HG03139 (cell line): ENCODE measurements at regions not wholly inside any gene's neighbourhood (a gene's known extent, or its start where the extent isn't known, plus 50 kb on each side); places are given as distances from the start of the nearest gene placed in this dataset.
A peak's percentile ranks its signal among the peaks of the same experiment; 100 is the strongest.
"Not testable (repeated sequence)": the region's sequence is repeated elsewhere in the genome, so short reads cannot be mapped to it uniquely, and the experiment has no call there.

Experiments used
- ATAC-seq: cut with Tn5 transposase; IDR thresholded peaks from one replicate; pipeline ENCODE4 v1.9.1; 2021; ENCODE audit not compliant: unreplicated experiment

DNA sequence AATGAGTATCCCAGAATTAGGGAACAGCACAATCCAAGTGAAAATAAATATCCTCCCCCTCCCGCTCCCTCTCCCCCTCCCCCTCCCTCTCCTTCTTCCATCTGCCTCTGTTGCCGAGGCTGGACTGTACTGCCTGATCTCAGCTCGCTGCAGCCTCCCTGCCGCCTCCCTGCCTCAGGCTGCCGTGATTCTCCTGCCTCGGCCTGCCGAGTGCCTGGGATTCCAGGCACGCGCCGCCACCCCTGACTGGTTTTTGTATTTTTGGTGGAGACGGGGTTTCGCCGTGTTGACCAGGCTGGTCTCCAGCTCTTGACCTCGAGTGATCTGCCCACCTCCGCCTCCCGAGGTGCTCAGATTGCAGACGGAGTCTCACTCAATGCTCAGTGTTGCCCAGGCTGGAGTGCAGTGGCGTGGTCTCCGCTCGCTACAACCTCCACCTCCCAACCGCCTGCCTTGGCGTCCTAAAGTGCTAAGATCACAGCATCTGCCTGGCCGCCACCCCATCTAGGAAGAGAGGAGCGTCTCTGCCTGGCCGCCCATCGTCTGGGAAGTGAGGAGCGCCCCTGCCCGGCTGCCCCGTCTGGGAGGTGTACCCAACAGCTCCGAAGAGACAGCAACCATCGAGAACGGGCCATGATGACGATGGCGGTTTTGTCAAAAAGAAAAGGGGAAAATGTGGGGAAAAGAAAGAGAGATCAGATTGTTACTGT is 178.9 kb upstream of the IPO5 start:
- ATAC-seq = not testable (repeated sequence)

DNA sequence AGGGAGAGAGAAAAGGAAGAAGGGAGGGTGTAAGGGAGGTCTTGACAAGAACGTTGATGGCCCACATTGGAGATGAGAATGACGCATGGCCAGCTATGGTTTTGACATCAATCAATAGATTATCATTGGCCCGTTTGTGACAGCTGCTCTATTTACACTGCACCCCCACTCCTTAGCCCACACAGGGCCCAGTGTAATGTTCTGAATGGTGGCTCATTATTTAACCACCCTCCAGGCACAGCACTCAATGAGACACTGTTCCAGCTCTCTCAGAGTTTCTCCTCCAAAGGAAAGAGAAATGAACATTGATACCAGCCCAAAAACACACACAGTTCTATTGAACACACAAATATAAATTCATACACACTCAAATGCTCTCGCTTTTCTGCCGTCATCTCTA is 173.0 kb upstream of the IPO5 start:
- ATAC-seq = no peak

DNA sequence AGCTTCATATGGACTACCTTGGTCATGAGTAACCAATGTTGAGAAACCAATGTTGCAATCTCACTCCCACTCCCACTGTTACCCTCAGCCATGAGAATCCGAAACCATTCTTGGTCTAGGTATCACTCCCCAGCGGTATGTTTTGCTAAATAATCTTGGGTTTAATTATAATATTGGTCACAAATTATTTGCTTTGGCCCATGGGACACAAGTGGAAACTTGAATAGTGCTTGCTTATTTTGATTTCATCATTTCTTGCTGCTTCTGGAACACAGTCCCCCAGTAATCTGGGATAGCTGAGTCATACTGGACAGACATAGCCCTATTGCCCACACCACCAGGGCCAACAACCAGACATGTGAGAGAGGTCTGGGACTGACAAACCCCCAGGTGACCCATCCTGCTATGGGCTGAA is 171.6 kb upstream of the IPO5 start:
- ATAC-seq = no peak

DNA sequence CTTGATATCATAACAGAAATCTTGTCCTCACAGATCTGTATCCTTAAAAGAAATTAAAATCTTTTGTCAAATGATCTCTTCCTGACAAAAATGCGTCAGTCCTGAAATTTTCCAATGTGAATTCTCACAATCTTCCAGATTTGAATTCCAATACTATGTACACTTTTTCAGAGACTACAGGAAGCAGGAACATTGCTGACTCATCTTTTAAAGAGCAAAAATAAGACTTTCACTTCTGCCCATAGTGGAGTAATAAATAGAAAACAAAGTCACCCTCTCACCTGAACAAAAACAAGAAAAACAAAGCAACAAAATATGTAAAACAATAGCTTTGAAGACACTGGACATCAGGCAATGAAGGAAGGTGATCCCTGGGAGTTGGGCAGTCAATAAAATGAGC is 167.0 kb upstream of the IPO5 start:
- no peak for ATAC-seq

DNA sequence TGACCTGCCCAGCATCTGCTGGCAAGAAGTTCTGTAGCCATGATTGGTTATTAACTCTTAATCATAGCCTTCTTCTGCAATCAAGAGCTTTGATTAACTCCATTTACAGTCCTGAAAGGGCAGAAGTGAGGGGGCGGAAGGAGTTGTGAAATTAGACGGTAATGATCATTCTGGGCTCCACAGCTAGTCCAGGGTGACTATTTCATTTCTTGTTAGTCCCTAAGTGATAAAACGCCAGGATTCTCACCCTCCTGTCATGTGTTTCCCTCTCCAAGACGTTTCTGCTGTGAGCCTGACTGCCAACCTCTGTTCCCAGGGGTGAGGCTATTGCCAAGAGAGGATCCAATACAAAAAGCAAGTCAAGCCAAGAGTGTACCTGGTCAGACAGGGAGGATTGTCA is 155.9 kb upstream of the IPO5 start:
- ATAC-seq = no peak

DNA sequence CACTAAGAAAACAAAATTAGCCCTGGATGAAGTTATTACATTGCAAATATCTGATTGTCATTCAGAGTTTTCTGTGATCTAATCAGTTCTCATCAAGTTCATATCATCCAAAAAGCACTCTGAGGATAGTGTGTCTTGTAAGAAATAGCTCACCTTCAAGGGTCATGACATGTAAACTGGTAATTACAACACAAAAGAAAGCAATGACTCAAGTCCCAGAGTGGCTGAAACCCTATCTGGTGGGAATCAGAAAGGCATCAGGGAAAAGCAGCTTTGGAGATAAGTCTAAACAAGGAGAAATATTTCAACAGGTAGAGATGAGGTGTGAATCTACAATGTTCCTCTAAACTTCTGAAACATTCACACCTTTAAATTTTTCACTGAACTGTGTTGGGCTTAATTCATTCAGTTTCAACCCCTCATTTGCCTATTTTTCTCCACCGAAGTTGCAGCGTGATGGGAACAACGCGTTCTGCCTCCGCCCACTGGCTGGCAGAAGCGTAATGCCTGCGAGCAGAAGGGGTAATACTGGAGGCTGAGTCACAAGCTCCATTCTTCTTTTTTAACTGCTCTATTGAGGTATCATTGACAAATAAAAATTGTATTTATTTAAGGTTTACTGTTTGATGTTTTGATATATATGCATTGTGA is 155.2 kb upstream of the IPO5 start:
- no peak for ATAC-seq

DNA sequence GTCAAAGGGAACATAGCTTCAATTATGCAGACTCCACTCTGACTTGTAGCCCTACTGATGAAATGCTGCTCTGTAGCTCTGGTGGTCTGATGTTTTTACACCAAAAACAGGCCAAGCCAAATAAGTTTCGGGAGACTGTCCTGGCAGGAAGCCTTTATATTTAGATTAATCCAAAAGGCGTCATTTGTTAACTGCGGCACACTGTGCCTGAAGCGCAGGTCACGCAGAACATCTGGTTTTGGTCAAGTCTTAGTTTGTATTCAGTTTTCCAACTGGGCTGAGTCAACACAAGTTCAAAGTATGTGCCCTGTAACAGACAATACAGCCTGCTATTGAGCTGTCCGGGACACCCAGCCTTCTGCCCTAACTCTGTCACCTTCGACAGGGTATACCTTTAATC is 154.6 kb upstream of the IPO5 start:
- no peak for ATAC-seq

DNA sequence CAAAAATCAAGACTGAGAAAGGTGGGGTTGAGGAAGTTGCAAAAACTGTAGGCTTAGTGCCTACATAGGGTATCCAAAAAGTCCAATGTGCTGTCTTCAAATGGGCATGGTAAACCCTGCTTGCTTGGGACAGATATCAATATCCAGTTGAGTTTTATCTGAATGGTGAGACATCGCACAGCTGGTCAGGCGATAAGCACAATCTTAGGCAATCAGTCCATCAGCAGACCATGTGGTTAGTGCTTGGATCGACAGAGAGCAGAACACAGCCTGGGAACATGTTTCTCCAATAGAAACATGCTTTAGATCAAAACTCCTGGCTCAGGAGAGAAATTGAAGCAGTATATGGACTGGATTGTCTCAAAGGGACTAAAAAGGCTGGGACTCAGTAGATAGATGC is 151.3 kb upstream of the IPO5 start:
- ATAC-seq = no peak

DNA sequence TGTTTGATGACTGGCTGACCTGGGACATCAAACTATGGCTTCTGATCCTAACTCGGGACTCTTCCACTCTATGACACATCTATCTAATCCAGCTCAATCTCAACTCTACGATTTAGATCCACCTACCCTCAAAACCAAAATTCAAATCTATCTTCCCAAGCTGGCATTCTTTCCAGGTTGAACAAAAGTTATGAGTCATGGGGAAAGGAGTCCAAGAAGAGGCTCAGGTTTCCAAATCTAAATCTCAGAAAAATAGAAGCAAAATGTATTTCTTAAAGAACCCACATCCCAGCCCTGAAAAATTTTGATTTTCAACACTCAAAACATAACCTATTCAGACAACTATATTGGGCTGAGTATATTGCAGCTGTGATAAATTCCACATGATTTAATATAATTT is 143.9 kb upstream of the IPO5 start:
- no peak for ATAC-seq

DNA sequence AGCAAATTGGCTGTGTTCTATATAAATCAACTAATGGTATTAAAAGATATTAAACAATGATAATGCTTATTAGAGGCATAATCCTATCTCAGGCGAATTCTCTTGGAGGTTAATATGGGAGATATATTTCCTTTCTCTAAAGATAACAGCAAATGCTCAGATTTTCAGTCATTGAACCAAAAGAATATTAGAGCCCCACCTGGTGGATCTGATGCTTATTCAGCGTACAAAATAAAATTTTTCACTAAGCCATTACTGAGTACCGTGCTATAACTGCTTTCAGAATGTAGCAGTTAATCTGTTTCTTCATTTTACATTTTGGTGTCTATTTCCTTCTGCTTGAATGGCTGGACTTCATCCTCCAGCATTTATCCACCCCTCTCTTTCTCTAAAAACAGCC is 143.3 kb upstream of the IPO5 start:
- no peak for ATAC-seq

DNA sequence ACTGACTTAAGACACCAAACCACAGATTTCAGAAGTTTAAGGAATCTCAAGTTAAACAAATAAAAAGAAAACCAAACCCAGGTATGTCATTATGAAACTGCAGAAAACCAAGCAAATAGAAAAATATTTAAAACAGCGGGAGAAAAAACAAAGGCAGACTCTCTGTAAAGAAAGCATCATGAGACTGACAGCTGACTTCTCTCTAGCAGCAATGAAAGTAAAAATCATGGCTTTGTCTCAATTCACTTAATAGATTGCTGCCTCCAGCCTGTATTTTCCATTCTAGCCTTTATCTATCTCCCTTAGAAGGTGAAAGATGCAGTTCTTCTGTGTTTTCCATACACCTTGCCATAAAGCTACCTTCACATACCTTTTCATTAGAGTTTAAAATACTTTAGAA is 131.1 kb upstream of the IPO5 start:
- ATAC-seq = no peak

DNA sequence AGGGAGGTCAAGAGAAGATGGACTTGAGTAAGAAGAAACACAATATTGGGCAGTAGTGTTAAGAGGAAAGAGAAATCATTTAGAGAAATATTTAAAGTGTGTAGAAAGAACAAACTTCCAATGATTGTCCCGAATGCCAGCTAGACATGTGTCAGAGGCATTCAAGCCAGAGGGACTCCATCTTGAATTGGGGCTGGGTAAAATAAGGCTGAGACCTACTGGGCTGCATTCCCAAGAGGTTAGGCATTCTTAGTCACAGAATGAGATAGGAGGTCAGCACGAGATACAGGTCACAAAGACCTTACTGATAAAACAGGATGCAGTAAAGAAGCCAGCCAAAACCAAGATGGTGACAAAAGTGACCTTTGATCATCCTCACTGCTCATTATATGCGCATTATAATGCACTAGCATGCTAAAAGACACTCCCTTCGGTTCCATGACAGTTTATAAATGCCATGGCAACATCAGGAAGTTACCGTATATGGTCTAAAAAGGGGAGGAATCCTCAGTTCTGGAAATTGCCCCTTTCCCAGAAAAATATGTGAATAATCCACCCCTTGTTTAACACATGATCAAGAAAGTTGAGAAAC is 127.0 kb upstream of the IPO5 start:
- no peak for ATAC-seq

DNA sequence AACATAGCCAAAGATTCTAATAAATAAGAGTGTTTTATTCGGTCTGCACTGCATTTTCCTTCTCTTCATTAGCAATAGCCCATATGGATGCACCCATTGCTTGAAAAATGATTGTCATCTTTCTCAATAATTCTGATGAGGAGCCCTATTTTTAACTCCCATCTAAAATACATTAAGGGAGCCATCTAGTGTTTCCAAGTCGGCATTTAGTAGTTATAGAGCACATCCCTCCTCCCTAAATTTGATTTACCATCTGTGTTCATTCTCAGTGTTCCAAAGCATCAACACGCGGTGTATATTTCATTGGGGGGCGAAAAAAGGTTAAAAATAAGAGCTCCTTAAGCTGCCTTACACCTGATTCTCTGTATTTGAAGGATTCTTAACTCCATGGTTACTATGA is 119.2 kb upstream of the IPO5 start:
- no peak for ATAC-seq

DNA sequence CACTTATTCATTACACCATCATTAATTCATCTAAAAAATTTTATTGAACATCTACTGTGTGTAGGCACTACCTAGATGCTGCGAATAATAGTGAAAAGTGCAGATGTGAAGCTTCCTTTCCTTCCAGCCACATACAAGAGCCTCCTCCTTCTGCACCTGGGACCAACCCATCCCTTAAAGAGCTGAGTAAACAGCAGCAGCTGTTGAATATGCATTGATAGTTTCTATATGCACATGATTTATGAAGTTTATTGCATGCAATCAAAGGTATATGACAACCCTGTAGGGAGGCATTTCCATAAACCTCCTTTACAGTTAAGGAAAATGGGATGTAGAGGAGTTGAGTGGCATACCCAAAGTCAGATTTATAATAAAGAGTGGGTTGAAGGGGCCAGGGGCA is 110.3 kb upstream of the IPO5 start:
- ATAC-seq = no peak

DNA sequence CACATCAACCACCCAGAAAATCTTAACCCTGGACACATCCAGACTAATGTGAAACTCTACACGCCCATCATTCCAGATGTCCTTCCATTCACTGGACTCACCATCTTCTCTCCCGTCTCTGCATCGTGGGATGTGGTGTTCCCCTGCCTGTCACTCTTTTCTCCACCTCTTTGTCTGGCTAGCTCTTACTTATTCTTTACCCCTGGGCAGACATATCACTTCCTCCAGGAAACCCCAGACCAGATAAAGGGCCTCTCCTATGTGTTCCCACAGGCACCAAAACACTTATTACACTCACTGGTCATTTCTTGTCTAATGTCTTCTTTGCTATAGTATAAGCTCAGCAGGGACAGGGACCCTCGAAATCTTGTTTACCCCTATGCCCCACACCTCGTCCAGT is 109.3 kb upstream of the IPO5 start:
- no peak for ATAC-seq

DNA sequence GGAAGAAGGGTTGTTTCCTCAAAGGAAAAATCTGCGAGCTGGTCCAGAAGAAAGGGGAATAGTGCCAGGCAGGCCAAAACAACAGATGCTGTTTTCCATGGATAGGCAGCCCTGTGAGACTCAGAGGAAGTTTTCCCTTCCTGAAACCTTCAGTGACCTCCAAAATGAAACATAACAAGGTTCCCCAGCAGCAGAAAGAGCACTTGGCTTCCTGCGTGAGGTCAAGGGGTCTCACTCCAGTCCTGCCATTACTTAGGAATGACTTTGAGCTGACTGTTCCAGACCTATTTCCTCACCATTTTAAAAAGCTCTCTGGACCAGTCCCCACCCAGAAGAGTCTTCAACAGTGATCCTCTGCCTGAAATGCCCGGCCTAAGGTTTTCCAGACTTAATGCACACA is 104.6 kb upstream of the IPO5 start:
- ATAC-seq = no peak

DNA sequence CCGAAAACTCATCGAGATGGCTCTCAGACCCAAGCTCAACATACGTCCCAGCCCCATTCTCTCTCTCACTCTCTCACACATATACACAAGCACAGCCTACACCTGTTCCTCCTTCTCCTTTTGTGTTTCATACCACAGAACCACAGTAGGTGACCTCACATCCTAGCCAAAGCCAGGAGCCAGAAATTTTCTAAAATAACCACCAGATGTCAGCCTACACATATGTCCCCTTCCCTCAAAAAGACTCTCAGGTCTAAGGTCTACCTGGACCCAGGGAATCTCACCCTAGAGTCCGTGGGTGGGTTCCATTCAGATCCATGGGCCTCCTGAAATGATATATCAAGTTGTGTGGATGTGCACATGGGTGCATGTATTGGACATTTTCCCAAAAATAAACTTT is 104.2 kb upstream of the IPO5 start:
- peak; percentile 95 for ATAC-seq

DNA sequence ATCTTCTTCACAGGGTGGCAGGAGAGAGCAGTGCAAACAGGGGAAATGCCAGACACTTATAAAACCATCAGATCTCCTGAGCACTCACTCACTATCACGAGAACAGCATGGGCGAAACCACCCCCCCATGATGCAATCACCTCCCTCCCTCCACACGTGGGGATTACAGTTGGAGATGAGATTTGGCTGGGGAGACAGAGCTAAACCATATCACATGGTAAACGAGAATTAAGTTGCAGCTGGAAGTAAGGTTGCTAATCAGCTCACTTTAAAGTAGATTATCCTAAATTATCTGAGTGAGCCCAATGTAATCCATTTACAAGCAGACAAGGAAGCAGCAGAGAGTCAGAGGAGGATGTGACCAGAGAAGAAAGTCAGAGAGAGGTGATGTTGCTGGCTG is 102.2 kb upstream of the IPO5 start:
- ATAC-seq = no peak

DNA sequence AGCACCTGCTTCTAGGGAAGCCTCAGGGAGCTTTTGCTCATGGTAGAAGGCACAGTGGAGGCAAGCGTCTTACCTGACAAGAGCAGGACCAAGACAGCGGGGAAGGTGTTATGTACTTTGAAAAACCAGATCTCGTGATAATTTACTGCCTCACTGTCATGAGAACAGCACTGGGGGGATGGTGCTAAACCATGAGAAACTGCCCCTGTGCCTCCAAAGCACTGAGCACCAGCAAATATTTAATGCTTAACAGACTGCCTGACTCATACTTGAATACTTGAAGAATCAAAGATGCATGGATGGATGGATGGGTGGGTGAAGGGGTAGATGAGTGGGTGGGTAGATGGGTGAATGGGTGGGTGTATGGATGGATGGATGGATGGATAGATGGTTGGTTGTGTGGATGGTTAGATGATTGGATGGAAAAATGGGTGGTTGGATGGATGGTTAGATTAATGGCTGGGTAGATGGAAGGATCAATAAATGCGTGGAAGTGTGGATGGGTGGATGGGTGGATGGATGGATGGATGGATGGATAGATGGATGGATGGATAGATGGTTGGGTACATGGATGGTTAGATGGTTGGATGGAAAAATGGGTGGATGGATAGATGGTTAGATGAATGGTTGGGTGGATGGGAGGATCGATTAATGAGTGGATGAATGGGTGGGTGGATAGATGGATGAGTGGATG is 101.1 kb upstream of the IPO5 start:
- ATAC-seq = no peak

DNA sequence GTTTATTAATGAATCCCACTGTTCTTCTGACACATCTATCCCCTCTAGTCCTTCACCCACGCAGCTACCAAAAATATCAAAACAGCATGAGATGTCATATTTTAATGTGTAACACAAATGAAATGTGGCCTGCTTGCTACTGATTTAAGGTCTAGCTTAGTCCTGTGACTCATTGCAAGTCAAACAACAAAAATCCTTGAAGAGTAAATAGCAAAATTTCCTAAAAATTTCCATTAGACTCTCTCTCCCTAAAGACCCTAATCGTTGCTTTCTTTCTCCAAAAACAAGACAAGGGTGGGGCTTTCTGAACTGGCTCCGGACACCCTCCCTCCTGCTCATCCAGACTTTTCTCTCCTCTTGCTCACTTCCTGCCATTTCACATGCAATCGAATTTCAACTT is 99.9 kb upstream of the IPO5 start:
- no peak for ATAC-seq

DNA sequence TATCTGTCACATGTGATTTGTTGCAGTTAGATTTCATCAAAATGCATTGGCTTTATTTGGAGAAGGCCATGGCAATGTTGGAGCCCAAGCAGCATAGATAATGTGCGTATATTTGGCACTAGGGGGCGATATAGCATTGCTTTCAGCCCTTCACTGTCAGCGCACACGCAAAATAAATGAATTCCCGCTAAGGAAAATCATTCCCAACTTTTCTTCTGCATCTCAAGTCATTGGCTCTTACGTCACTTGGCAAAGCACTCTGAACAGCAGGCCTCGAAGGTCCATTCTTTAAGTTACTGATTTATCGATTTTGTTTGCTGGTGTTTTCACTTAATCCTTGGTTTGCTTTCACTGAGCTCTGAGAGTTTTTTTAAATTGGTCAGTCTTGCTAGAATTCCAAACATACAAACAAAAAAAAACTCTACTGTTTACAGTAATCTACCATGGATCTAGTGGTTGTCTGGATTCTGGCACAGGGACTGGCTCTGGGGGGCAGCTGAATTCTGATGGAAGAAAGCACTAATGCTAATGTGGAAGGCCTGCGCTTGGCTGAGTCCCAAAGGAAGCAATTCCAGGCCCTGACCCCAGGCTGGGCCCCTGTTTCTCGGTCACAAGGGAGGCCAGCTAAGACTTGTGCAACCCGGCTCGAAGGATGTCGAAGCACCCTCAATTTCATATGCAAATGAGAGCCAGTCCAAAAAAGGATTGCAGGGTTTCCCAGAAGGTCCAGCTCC is 97.7 kb upstream of the IPO5 start:
- ATAC-seq = peak; percentile 41
